ENCODE measurements at regions not wholly inside any gene's neighbourhood (a gene's known extent, or its start where the extent isn't known, plus 50 kb on each side); places are given as distances from the start of the nearest gene placed in this dataset.

- TF ChIP-seq MLLT1 (IDR thresholded peaks at IDR 0.05) (no peak), ZBTB40 (IDR thresholded peaks at IDR 0.05; ENCODE audit: borderline replicate concordance) (no peak), ZNF687 (IDR thresholded peaks at IDR 0.05) (no peak), RAD51 (IDR thresholded peaks at IDR 0.05) (no peak)
These were observed 115.5 kb upstream of the DUSP22 start (continued) for GRCh38 chr6:176766-177165.
